SK-N-SH treated with all-trans-retinoic acid at 6 μM for 48 hours (cell line): ENCODE measurements at regions not wholly inside any gene's neighbourhood (a gene's known extent, or its start where the extent isn't known, plus 50 kb on each side); places are given as distances from the start of the nearest gene placed in this dataset.

ENCODE experiments used
- ARNTL ChIP-seq: fragments of 450-650 bp; formaldehyde crosslinking; IDR thresholded peaks from 2 replicates; pipeline ENCODE4 v1.5.0; 2020; ENCODE audit warnings: low read depth, mild to moderate bottlenecking, moderate library complexity, borderline replicate concordance
- CSRNP3 ChIP-seq: fragments of 250-450 bp; sonication (Bioruptor Pico); IDR thresholded peaks from 2 replicates; pipeline ENCODE4 v1.5.1; 2021; ENCODE audit warnings: mild to moderate bottlenecking, moderate library complexity
- ESRRG ChIP-seq: fragments of 250-450 bp; sonication (Bioruptor Pico); IDR thresholded peaks from 2 replicates; pipeline ENCODE4 v1.6.1; 2021; ENCODE audit warnings: mild to moderate bottlenecking
- PATZ1 ChIP-seq: fragments of 250-450 bp; sonication (Bioruptor Pico); IDR thresholded peaks from 2 replicates; pipeline ENCODE4 v1.8.0; 2020; ENCODE audit warnings: mild to moderate bottlenecking, moderate library complexity, borderline replicate concordance
- POU6F1 ChIP-seq: fragments of 250-450 bp; sonication (Bioruptor Pico); IDR thresholded peaks from 2 replicates; pipeline ENCODE4 v1.8.0; 2021; ENCODE audit warnings: low read depth, mild to moderate bottlenecking, moderate library complexity, borderline replicate concordance
- SNAI2 ChIP-seq: fragments of 250-450 bp; sonication (Bioruptor Pico); IDR thresholded peaks from 2 replicates; pipeline ENCODE4 v1.5.0; 2020; ENCODE audit warnings: mild to moderate bottlenecking, moderate library complexity
- TCF4 ChIP-seq: fragments of 250-450 bp; sonication (Bioruptor Pico); IDR thresholded peaks from 2 replicates; pipeline ENCODE4 v1.8.0; 2021; ENCODE audit warnings: mild to moderate bottlenecking, moderate library complexity, borderline replicate concordance
- TOX ChIP-seq: fragments of 250-450 bp; sonication (Bioruptor Pico); IDR thresholded peaks from 2 replicates; pipeline ENCODE4 v1.8.0; 2021; ENCODE audit warnings: mild to moderate bottlenecking, moderate library complexity, borderline replicate concordance
- ZFP3 ChIP-seq: fragments of 250-450 bp; sonication (Bioruptor Pico); IDR thresholded peaks from 2 replicates; pipeline ENCODE4 v1.5.0; 2020; ENCODE audit warnings: mild to moderate bottlenecking, moderate library complexity
- ZFP30 ChIP-seq: fragments of 450-650 bp; formaldehyde crosslinking; IDR thresholded peaks from 2 replicates; pipeline ENCODE4 v1.5.0; 2022; ENCODE audit warnings: mild to moderate bottlenecking, moderate library complexity
- ZNF70 ChIP-seq: fragments of 450-650 bp; formaldehyde crosslinking; IDR thresholded peaks from 2 replicates; pipeline ENCODE4 v1.5.0; 2020; ENCODE audit warnings: mild to moderate bottlenecking, moderate library complexity

GRCh38 chr3:24598695-24599470, 104.2 kb upstream of the THRB start:
- no peak for TF ChIP-seq CSRNP3 (CRISPR knock-in tag)
- TF ChIP-seq ZNF70: no peak
- no peak for TF ChIP-seq ZFP30 (CRISPR knock-in tag)
- TF ChIP-seq ARNTL (CRISPR knock-in tag): no peak
- no peak for TF ChIP-seq ESRRG (CRISPR knock-in tag)
- no peak for TF ChIP-seq ZFP3 (CRISPR knock-in tag)
- TF ChIP-seq TOX (CRISPR knock-in tag): no peak
- TF ChIP-seq PATZ1 (CRISPR knock-in tag): no peak
- no peak for TF ChIP-seq POU6F1
- no peak for TF ChIP-seq SNAI2 (CRISPR knock-in tag)
- TF ChIP-seq TCF4 (CRISPR knock-in tag): no peak
